GM21423 (cell line): ENCODE measurements at regions not wholly inside any gene's neighbourhood (a gene's known extent, or its start where the extent isn't known, plus 50 kb on each side); places are given as distances from the start of the nearest gene placed in this dataset.

ENCODE experiments used
- ATAC-seq: cut with Tn5 transposase; IDR thresholded peaks from one replicate; pipeline ENCODE4 v1.9.1; 2021; ENCODE audit warnings: mild to moderate bottlenecking, moderate library complexity; ENCODE audit not compliant: unreplicated experiment

DNA sequence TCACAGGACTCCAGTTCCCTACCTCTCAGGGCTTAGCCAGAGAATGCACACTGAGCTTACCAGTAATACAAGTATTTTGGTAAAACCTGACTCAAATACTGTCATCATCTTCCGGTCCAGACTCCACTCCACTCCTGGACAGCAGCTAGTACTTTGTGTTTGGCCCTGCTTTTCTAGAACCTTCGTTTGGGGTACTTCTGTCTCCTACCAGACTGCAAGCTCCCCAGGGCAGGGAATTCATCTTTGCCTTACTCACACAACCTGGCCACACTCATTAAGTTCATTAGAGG lies 108.9 kb upstream of the CDC42EP3 start:
- ATAC-seq, result no peak

DNA sequence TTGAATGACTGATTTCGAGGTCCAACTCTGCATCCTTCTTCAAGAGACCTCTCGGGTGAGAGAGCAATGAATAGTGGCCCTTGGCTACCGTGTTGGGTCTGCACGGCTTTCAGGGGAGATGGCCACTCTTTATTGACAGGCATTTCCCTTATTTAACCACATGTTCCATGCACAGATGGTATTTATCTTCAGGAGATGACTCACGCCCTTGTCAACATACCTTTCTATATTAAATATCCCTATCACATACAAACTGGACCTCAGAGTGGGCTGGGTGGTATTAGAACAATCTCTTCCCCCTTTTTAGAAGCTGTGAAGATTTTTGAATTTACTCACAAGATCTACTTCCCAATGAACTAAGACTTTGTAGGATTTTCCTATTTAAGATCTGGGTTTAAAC lies 109.6 kb upstream of the CDC42EP3 start:
- no peak for ATAC-seq

DNA sequence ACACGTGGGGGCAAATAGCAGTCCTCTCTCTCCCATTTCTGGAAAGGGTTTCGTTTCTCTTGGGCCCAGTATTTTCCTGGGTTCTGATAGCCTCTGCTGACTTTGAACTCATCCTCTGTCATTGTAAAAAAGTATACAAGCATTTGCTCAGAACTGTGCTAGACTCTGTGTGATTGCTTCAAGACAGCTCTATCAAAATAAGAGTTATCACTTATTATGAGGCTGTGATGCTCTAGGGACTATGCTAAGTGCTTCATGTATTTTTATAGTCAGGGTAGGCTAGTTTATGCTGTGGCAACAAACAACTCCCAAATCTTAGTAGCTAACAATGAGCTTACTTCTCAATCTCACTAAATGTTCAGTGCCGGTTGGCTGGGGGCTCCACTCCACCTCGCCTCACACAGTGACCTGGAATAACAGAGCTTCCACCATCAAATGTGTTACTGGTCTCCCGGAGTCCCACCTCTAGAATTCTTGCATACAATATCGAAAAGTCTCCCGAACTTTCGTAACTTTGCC lies 110.8 kb upstream of the CDC42EP3 start:
- no peak for ATAC-seq

DNA sequence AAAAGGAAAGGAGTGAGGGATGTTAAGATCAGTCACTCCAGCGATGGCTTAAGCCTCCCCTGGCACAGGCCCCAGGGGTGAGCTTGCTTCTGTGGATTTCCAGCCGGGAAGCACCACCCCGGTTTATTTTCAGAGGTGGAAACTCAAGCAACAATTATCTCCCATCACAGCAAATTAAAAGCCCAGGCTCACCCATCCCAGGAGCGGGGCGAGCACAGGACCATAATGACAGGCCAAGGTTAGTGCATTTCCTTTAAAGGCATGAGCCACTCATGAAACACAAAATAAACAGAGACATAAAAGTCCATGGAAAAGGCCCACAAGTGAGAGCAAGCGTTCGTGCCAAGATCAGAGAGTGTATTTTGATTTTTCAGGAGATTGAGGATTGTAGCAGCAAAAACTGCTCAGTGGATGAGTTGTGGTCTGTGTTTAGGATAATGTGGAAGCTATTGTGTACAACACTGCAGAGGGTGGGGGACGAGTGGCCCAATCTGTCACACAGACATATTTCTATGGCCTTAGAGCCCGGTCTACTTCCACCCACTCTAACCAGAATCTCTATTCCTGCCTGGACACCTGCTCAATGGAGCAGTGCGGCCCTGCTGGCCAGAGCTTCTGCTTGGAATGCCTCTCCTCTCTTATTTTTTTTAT lies 111.4 kb upstream of the CDC42EP3 start:
- no peak for ATAC-seq

DNA sequence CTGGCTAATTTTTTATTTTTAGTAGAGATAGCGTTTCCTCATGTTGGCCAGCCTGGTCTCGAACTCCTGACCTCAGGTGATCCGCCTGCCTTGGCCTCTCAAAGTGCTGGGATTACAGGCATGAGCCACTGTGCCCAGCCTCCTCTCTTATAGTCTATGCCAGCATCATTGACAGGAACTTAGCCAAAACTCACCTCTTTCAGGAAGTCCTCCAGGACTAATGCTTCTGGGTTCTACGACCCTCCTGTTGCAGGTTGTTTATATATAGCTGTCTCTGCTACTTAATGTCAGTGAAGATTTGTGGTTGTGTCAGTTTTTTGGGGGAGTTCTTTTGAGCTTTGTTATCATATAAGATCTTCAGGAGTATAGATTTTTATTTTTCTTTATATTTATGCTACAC lies 112.1 kb upstream of the CDC42EP3 start:
- no peak for ATAC-seq

DNA sequence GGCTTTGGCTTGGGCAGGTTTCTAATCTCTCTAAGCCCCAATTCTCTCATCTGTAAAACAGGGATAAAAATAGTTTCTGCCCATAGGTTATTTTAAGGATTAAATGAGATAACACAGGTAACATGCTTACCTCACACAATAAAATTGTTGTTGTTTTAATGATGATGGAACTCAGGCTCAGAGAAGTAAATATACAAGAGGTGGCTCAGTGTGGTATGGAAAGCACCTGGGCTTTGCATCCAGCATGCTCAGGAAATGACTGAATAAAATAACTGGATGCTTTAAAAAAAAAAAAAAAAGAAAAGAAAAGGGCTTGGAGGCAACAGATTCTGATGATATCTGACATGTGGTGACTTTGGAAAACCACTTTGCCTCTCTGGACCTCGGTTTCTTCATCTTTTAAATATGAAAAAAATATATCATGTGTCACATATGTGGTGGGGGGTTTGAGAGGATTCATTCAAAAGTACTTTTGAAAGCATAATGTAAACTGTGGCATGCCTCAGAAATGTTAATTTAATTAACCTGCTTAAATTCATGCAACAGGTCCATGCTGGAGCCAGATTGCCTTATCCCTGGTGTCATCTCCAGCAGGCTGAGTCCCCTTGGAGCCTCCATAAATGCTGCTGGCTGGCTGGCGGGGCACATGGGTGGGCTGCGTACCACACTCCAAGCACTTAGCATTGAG lies 112.8 kb upstream of the CDC42EP3 start:
- ATAC-seq, result no peak

DNA sequence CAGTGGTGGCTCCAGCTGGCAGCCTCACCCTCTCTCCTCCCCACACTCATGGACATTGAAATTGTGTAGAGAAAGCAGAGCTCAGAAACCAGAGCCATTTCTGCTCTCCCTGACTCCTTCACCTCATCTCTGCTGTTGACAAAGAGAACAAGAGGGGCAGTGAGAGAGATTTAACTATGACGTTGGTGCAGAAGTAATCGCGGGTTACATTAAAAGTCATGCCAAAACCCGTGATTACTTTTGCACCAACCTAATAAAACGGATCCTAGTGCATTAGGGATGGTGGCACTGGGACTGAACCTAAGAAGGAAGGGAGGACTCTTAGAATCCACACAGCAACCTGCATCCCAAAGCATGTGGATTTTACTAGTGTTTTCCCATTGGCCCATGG lies 113.3 kb upstream of the CDC42EP3 start:
- ATAC-seq, result no peak

DNA sequence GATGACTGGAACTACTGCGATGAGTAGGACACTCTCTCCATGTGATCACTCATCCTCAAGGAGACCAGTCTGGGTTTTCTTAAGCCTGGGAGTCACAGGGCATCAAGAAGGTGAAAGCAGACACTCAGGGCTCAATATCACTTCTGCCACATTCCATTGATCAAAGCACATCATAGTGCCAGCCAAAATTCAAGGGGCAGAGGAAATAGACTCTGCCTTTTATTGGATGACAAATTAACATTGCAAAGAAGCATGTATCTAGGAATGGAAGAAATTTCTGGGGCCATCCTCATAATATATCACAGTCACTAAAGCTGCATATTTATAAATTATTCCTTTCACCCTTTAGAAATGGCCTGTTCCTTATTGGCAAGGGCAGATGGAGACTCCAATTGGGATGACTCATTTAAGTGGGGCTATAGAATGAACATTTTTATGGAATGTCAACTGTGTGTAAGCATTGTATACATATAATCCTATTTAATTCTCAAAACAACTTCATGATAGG lies 114.8 kb upstream of the CDC42EP3 start:
- no peak for ATAC-seq

DNA sequence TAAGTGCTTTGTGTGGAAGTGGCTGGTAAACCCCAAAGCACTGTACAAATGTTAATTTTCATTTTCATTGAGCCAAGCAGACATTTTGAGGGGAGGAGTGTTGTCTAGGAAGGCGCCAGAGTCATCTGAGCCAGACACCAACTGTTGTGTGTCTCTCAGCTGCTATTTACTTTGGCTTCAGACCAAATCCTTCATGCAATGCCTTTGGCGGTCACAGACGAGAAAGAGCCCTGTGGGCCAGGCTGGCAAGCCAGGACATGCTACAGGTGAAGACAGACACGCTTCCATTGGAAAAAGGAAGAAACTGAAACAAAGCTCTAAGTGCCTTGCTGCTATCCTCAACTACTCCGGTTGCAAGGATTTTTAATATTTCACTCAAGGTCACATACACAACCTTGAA lies 115.4 kb upstream of the CDC42EP3 start:
- no peak for ATAC-seq

DNA sequence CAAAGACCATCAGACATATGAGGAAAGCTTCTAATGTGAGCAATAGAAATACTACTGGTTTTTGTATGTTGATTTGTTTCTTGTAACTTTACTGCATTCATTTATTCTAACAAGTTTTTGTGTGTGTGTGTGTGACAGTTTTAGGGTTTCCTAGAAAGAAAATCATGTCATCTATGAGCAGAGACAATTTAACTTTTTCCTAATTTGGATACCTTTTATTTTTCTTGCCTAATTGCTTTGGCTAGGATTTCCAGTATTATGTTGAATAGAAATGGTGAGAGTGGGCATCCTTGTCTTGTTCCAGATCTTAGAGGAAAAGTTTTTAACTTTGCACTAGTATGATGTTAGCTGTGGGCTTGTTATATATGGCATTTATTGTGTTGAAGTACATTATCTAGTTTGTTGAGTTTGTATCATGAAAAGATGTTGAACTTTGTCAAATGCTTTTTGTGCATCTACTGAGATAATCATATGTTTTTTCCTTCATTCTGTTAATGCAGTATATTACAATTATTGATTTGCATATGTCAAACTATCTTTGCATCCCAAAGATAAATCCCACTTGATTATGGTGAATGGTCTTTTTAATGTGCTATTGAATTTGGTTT lies 117.3 kb upstream of the CDC42EP3 start:
- ATAC-seq, result no peak

DNA sequence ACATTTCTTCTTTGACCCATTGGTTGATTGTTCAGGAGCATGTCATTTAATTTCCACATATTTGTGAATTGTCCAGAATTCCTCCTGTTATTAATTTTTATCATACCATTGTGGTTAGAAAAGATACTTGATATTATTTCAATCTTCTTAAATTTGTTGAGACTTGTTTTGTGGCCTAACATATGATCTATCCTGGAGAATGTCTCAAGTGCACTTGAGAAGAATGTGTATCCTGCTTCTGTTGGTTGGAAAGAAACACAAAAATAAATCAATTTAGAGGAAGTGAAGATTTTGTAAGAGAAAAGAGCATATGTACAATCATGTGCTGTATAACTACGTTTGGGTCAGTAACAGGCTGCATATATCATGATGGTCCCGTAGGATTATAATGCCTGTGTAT lies 118.6 kb upstream of the CDC42EP3 start:
- no peak for ATAC-seq

DNA sequence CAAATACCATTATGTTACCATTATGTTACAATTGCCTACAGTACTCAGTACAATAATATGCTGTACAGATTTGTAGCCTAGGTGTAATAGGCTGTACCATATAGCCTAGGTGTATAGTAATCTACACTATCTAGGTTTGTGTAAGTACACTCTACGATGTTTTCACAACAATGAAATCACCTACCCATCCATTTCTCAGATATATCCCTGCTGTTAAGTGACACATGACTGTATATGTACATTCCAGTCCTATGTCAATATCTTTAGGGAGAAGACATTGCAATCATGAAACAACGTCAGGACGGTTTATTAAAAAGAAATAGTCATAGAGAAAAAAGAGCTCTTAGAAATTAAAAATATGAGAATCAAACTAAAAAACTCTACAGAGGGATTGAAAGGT lies 119.0 kb upstream of the CDC42EP3 start:
- ATAC-seq, result no peak

DNA sequence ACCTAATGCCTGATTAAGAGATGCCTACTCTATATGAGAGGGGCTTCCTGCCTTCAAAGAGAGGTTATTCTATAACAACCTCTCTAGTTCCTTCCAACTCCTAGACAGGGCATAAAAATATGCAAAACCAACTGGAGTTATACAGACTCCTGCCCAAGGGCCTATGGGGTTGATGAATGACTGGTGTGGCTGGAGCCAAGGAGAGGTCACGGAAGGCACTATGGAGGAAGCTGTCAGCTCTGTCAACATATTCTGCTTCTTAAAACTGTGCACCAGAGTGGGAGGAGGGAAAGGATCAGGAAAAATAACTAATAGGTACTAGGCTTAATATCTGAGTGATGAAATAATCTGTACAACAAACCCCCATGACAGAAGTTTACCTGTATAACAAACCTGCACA lies 120.9 kb upstream of the CDC42EP3 start:
- no peak for ATAC-seq

DNA sequence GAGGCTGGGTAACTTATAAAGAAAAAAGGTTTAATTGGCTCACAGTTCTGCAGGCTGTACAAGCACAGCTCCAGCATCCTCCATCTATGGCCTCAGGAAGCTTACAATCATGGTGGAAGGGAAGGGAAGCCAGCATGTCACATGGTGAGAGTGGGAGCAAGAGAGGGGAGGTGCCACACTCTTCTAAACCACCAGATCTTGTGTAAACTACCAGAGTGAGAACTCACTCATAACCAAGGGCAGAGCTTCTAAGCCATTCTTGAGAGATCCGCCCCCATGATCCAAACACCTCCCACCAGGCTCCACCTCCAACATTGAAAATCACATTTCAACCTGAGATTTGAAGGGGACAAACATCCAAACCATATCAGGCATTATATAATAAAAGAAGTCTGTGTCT lies 121.6 kb upstream of the CDC42EP3 start:
- no peak for ATAC-seq

DNA sequence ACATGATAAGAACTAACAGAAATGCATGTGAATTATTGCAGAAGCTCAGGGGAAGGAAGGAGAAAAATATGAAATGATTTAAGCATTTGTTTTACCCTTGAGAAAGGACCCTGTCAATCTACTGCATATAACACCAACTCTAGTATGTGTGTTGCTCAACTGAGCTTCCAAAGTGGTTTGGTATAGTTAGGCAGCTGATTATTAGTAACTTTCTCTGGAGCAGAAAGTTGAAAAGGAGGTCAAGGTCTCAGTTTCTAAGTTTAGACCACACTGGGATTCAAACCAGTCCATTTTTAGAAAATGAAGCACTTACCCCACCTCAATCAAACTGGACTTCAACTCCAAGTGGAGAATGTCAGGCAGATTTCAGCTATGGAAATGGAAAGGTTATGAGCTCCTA lies 123.3 kb upstream of the CDC42EP3 start:
- ATAC-seq, result no peak

DNA sequence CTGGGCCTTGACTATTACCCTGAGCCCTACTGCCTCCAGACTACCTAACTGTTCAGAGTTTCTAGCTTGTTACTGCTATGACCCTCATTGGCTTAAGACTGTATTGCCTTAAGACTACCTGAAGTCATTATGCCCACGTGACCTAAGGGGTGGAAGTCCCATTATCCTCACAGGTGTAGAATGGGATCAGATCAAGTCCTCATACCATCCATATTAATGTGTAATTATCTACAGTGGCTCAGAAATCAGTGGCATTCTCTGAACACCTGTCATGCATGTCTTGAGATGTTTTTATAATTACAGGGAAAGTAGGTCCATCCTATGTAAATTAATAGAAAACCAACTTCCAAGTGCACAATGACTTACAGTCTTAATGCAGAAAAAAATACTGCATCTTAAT lies 124.0 kb upstream of the CDC42EP3 start:
- no peak for ATAC-seq

DNA sequence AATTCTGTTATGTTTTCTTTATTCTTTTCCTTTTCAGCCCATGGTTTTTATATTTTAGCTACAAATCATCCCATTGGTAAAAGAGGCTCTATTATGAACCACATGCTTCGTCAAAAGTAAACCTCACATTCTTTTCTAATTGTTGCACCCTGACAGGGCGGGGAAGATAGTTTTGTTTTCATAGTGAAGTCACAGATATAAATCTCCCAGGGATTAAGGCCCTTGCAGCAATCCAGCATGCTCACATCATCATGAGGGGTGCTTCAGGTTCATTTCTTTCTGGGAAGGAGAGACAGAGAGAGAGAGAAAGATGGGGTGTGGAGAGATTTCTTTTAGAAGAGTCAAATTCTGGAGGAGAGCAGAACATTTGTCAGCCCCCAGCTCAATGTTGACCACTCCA lies 124.5 kb upstream of the CDC42EP3 start:
- no peak for ATAC-seq

DNA sequence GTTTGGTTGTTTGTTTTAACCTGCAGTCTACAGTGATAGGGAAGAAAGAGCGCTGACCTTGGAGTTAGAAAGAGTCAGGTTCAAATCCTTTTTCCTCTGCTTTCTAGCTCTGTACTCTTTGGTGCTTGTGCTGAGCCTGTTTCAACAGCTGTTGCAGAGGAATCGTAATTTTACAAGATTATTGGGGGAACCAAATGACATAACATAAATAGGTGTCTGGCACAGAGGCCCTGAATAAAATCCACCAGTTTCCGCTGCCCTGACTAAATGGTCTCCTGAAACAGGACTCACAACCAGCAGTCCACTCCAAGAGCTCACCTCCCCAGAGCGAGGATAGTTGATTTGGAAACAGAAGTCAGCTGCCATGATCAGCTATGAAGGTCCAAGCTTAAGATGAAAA lies 125.0 kb upstream of the CDC42EP3 start:
- ATAC-seq, result no peak

DNA sequence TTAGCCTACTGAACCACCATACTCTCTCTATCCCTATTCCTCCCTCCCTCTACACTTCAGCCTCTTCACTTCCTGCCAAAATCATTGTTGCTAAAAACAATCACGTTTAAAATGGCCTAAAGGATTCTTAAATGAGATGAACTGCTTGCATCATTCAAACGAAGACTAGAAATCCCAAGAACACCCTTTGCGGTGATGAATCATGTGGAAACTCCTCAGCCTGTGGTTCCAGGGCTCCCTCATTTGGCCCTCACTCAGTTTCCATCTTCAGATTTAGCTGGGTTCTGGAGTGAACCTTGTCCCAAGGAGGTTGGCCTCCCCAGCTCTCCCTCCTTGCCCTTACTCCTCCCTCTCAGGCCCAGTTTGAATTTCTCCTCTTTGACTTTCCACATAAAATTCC lies 125.6 kb upstream of the CDC42EP3 start:
- ATAC-seq, result no peak

DNA sequence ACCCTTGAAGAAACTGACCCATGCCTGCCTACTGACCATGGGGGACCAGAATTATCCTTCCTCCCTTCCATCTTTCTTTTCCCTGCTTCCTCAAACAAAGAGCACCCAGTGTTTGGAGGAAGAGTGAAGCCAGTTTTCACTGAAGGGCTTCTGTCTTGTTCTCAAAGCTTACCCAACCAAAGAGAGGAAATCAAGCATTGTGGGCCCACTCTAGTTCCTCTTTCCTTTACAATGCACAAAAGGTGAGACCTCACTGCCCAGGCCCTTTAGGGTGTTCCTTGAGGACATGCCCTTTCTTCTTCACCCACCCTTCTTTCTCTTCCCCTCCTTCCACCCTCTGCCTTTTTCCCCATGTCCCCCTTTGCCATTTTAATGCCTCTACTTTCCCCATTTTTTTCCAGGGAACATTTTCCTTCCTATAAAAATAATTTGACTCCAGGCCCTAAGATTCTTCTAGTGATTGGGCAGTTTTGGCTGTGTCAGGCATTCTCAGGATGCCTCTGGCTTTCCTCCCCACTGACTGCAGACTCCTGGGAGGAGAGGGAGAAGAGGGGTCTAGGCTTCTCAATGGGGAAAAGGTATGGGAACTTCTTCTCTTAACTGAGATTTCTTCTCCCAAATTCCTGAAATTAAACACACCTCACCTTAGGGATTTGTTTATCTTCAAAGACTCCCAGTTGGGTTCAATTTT lies 126.6 kb upstream of the RMDN2 start:
- ATAC-seq, result no peak

DNA sequence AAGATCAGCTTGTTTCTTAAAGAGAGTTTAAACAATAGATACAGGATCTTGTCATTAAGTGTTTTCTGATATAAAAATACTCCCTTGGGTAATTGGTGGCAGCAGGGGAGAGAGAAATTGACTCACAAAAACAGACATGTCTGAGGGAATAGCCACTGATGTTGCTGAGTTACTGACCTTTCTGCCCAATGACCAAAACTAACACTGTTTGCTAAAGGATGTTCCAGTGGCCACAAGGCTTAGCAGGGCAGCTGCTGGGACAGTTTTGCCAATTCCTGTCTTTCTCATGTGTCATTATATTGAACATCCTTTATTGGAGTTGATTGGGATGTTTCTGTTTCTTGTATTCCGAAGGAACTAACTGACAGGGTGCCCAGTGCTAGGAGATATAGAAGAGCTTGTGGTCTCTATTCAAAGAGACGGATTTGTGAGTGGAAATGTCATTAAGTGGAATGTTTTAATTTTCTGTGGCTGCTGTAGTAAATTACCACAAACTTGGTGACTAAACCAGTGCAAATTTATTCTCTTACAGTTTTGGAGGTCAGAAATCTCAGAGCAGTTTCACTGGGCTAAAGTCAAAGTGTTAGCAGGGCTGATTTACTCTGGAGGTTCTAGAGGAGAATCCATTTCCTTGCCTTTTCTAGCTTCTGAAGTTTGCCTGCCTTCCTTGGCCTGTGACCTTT lies 124.8 kb upstream of the RMDN2 start:
- no peak for ATAC-seq
